GM23248 (cell line): ENCODE measurements at regions not wholly inside any gene's neighbourhood (a gene's known extent, or its start where the extent isn't known, plus 50 kb on each side); places are given as distances from the start of the nearest gene placed in this dataset.

Experiments used
- DNase-seq: peaks from one replicate; pipeline ENCODE4 v3.0.0-alpha.2; 2015
- H2AFZ ChIP-seq: fragments of 200-600 bp; sonication (generic); 2 replicates; pipeline ENCODE4 v1.6.1; 2016; ENCODE audit warnings: antibody characterized with exemption
- H3F3A ChIP-seq: fragments of 200-600 bp; sonication (generic); 2 replicates; pipeline ENCODE4 v1.6.1; 2016; ENCODE audit warnings: mild to moderate bottlenecking, antibody characterized with exemption, mixed run types; ENCODE audit not compliant: insufficient read depth
- H3K27ac ChIP-seq: fragments of 200-600 bp; sonication (generic); 2 replicates; pipeline ENCODE4 v1.5.1; 2016; ENCODE audit warnings: mild to moderate bottlenecking
- H3K27me3 ChIP-seq: fragments of 200-600 bp; sonication (generic); replicated peaks from 2 replicates; pipeline ENCODE4 v1.6.1; 2016; ENCODE audit warnings: mild to moderate bottlenecking; ENCODE audit not compliant: insufficient read depth
- H3K36me3 ChIP-seq: fragments of 200-600 bp; sonication (generic); 2 replicates; pipeline ENCODE4 v1.6.1; 2016; ENCODE audit warnings: low read depth, mild to moderate bottlenecking
- H3K4me1 ChIP-seq: fragments of 200-600 bp; sonication (generic); 2 replicates; pipeline ENCODE4 v1.6.1; 2016; ENCODE audit warnings: mild to moderate bottlenecking; ENCODE audit not compliant: insufficient read depth
- H3K4me2 ChIP-seq: fragments of 200-600 bp; sonication (generic); one replicate; pipeline ENCODE4 v1.6.1; 2016; ENCODE audit warnings: mild to moderate bottlenecking; ENCODE audit not compliant: unreplicated experiment
- H3K4me3 ChIP-seq: fragments of 200-600 bp; sonication (generic); 2 replicates; pipeline ENCODE4 v1.5.1; 2016; ENCODE audit warnings: mild to moderate bottlenecking
- H3K79me2 ChIP-seq: fragments of 200-600 bp; sonication (generic); 2 replicates; pipeline ENCODE4 v1.6.1; 2016; ENCODE audit warnings: mild to moderate bottlenecking; ENCODE audit not compliant: insufficient read depth
- H3K9ac ChIP-seq: fragments of 200-600 bp; sonication (generic); 2 replicates; pipeline ENCODE4 v1.6.1; 2016; ENCODE audit warnings: mild to moderate bottlenecking
- H3K9me2 ChIP-seq: fragments of 200-600 bp; sonication (generic); 2 replicates; pipeline ENCODE4 v1.6.1; 2016; ENCODE audit warnings: mixed run types, mild to moderate bottlenecking, moderate library complexity; ENCODE audit not compliant: insufficient read depth
- H3K9me3 ChIP-seq: fragments of 200-600 bp; sonication (generic); one replicate; pipeline ENCODE4 v1.6.1; 2017; ENCODE audit warnings: low read depth
- H4K20me1 ChIP-seq: fragments of 200-600 bp; sonication (generic); 2 replicates; pipeline ENCODE4 v1.6.0; 2016; ENCODE audit not compliant: insufficient read depth
- EZH2 ChIP-seq: fragments of 200-600 bp; sonication (generic); IDR thresholded peaks from 2 replicates; pipeline ENCODE4 v1.6.1; 2018; ENCODE audit warnings: antibody characterized with exemption, mild to moderate bottlenecking; ENCODE audit not compliant: insufficient read depth, poor library complexity, severe bottlenecking
- EZH2phosphoT487 ChIP-seq: fragments of 200-600 bp; sonication (generic); IDR thresholded peaks from 2 replicates; pipeline ENCODE4 v1.6.1; 2018; ENCODE audit warnings: antibody characterized with exemption, moderate library complexity, mild to moderate bottlenecking, low read depth; ENCODE audit not compliant: insufficient read depth
- WGBS, 2 experiments: methylation state at CpG; one replicate each; pipeline ENCODE4 v1.1.6; 2015 to 2017; ENCODE audit warnings: low lambda C conversion rate in 2 of 2, low coverage in 1 of 2; ENCODE audit errors: missing lambda C conversion rate in 2 of 2; 5-methylcytosine and 5-hydroxymethylcytosine counted together
- in situ Hi-C: fragments of 300-500 bp; cut with MboI; formaldehyde crosslinking; loops from 2 replicates; pipeline ENCODE4 v1.15.0; 2020

GRCh38 chr5:30337084-30337573, 856.4 kb upstream of the CDH6 start:
- no peak overlapping the region for H3K4me3 ChIP-seq
- no peaks in the 10 kb centered on the region for H3K79me2 ChIP-seq
- no peaks in the 10 kb centered on the region for H3K36me3 ChIP-seq
- H3F3A ChIP-seq: no peaks in the 10 kb centered on the region
- no peak overlapping the region for H3K27ac ChIP-seq
- H3K4me2 ChIP-seq: no peak overlapping the region
- TF ChIP-seq EZH2 (no peak), EZH2phosphoT487 (no peak)
- no peak for DNase-seq
- no peaks in the 10 kb centered on the region for H3K4me1 ChIP-seq
- no peaks in the 10 kb centered on the region for H4K20me1 ChIP-seq
- no peak overlapping the region for H3K9ac ChIP-seq
- no peaks in the 10 kb centered on the region for H3K9me2 ChIP-seq
- 27 to 34% methylated on average over 5 of the region's 5 CpGs for WGBS, 2 experiments
- H3K9me3 ChIP-seq: peaks cover 3% of the 10 kb centered on the region
- H3K27me3 ChIP-seq: no peaks in the 10 kb centered on the region; the same call in 1 of the 2 replicates
- H2AFZ ChIP-seq: no peak overlapping the region
- in situ Hi-C loops: no loop called here

DNA sequence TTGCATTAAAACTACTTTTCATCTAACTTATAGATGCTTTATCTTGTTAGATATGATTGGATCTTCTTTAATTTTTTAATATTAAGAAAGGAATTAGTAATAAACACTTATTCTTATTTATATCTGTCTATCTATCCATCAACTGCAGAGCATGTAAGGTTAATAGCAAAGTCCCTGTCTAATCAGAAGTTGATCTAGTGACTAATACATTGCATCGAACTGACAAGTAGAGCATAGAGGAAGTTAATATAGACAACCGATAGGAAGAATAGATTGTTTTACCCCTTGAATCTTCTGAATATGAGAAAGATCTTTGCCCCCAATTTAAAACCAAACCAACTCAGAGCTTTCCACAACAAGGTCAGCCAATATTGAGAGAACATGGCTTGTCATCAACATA, 862.0 kb upstream of the CDH6 start:
- Histone ChIP-seq H3K4me3 (no peak overlapping the region), H3K9me3 (peaks cover 3% of the 10 kb centered on the region), H3K9me2 (no peaks in the 10 kb centered on the region), H3K27me3 (no peaks in the 10 kb centered on the region; the same call in 1 of the 2 replicates), H3K9ac (no peak overlapping the region), H3K4me2 (no peak overlapping the region), H2AFZ (no peak overlapping the region), H3K27ac (no peak overlapping the region), H3F3A (no peaks in the 10 kb centered on the region), H4K20me1 (no peaks in the 10 kb centered on the region), H3K36me3 (no peaks in the 10 kb centered on the region), H3K79me2 (no peaks in the 10 kb centered on the region), H3K4me1 (no peaks in the 10 kb centered on the region)
- DNase-seq: no peak
- 26 to 38% methylated on average over 2 of the region's 2 CpGs for WGBS, 2 experiments
- in situ Hi-C loops: no loop called here
- no peak for TF ChIP-seq EZH2
- no peak for TF ChIP-seq EZH2phosphoT487

- H3K4me2 ChIP-seq: no peak overlapping the region
- H3K9me3 ChIP-seq: no peaks in the 10 kb centered on the region
- no peak for TF ChIP-seq EZH2
- no peak for TF ChIP-seq EZH2phosphoT487
- H3K27ac ChIP-seq: no peak overlapping the region
- DNase-seq: no peak
- WGBS, 2 experiments: 20 to 24% methylated on average over 1 of the region's 1 CpG
- no peaks in the 10 kb centered on the region for H3K4me1 ChIP-seq
- no peaks in the 10 kb centered on the region for H3F3A ChIP-seq
- H3K27me3 ChIP-seq: no peaks in the 10 kb centered on the region
- H3K36me3 ChIP-seq: no peaks in the 10 kb centered on the region
- in situ Hi-C loops: no loop called here
- no peaks in the 10 kb centered on the region for H3K79me2 ChIP-seq
- H3K9ac ChIP-seq: no peak overlapping the region
- no peak overlapping the region for H3K4me3 ChIP-seq
- H2AFZ ChIP-seq: no peak overlapping the region
- H4K20me1 ChIP-seq: no peaks in the 10 kb centered on the region
- H3K9me2 ChIP-seq: no peaks in the 10 kb centered on the region
Observed at GRCh38 chr5:30325795-30326194, 867.7 kb upstream of the CDH6 start.

- Histone ChIP-seq H3K4me3 (no peak overlapping the region), H3K4me1 (no peaks in the 10 kb centered on the region)
Observed at GRCh38 chr5:30324083-30324482, 869.4 kb upstream of the CDH6 start.

GRCh38 chr5:30287890-30288289, 905.6 kb upstream of the CDH6 start:
- DNase-seq: no peak
- no peaks in the 10 kb centered on the region for H3K79me2 ChIP-seq
- no peak overlapping the region for H3K9ac ChIP-seq
- no peak overlapping the region for H2AFZ ChIP-seq
- in situ Hi-C loops: no loop called here
- no peaks in the 10 kb centered on the region for H3K27me3 ChIP-seq
- WGBS, 2 experiments: 8 to 13% methylated on average over 1 of the region's 1 CpG
- no peak overlapping the region for H3K27ac ChIP-seq
- no peaks in the 10 kb centered on the region for H3K4me1 ChIP-seq
- H3K4me2 ChIP-seq: no peak overlapping the region
- H3K4me3 ChIP-seq: no peak overlapping the region
- no peaks in the 10 kb centered on the region for H4K20me1 ChIP-seq
- H3K9me2 ChIP-seq: no peaks in the 10 kb centered on the region
- no peak for TF ChIP-seq EZH2
- TF ChIP-seq EZH2phosphoT487: no peak
- H3K36me3 ChIP-seq: no peaks in the 10 kb centered on the region
- H3F3A ChIP-seq: no peaks in the 10 kb centered on the region
- H3K9me3 ChIP-seq: peaks cover 5% of the 10 kb centered on the region

More at GRCh38 chr5:30324083-30324482, 869.4 kb upstream of the CDH6 start:
- TF ChIP-seq EZH2phosphoT487 (no peak), EZH2 (no peak)
- in situ Hi-C loops: no loop called here
- Histone ChIP-seq H3F3A (no peaks in the 10 kb centered on the region), H3K27me3 (no peaks in the 10 kb centered on the region), H3K9me3 (no peaks in the 10 kb centered on the region), H4K20me1 (no peaks in the 10 kb centered on the region), H3K9ac (no peak overlapping the region), H3K79me2 (no peaks in the 10 kb centered on the region), H3K9me2 (no peaks in the 10 kb centered on the region), H2AFZ (no peak overlapping the region), H3K36me3 (no peaks in the 10 kb centered on the region), H3K27ac (no peak overlapping the region), H3K4me2 (no peak overlapping the region)
- no peak for DNase-seq
- 12 to 14% methylated on average over 1 to 4 of the region's 4 CpGs for WGBS, 2 experiments
